ENCODE measurements at regions not wholly inside any gene's neighbourhood (a gene's known extent, or its start where the extent isn't known, plus 50 kb on each side); places are given as distances from the start of the nearest gene placed in this dataset.

GRCh38 chr13:50550151-50550550, 293.3 kb downstream of the DLEU7 start:
- FAIRE-seq (no peak), DNase-seq (ENCODE audit: low spot score) (no peak)

GRCh38 chr13:50552424-50552966, 291.0 kb downstream of the DLEU7 start:
- DNase-seq (ENCODE audit: low spot score) (no peak), FAIRE-seq (no peak)

- no peak for DNase-seq (ENCODE audit: low spot score)
- no peak for FAIRE-seq
Observed at GRCh38 chr13:50561739-50562138, 281.8 kb downstream of the DLEU7 start.

DNA sequence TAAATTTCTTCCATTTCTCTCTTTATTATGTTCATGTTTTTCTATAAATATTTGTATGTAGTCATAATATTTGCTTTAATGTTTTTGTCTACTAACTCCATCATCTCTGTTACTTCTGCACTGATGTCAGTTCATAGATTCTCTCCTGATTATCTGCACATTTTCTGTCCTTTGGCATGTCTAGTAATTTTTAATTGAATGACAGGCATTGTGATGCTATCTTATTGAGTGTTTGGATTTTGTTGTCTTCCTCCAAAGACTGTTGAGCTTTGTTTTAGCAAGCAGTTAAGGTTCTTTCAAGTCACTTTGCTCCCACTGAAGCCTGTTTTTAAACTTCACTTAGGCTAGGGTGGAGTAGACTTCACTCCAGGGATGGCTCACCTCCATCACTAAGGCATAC, 276.8 kb downstream of the DLEU7 start:
- DNase-seq (ENCODE audit: low spot score) (no peak), FAIRE-seq (no peak)

GRCh38 chr13:50572129-50572528, 271.4 kb downstream of the DLEU7 start:
- FAIRE-seq (no peak), DNase-seq (ENCODE audit: low spot score) (no peak)

GRCh38 chr13:50573066-50573465, 270.4 kb downstream of the DLEU7 start:
- no peak for FAIRE-seq
- no peak for DNase-seq (ENCODE audit: low spot score)

GRCh38 chr13:50574731-50575130, 268.8 kb downstream of the DLEU7 start:
- DNase-seq (ENCODE audit: low spot score) (no peak), FAIRE-seq (no peak)

- FAIRE-seq (no peak), DNase-seq (ENCODE audit: low spot score) (no peak)
Observed at GRCh38 chr13:50575138-50575537, 268.4 kb downstream of the DLEU7 start.

- DNase-seq (ENCODE audit: low spot score), result no peak
- FAIRE-seq, result no peak
Observed at GRCh38 chr13:50576156-50576555, 267.3 kb downstream of the DLEU7 start.

DNA sequence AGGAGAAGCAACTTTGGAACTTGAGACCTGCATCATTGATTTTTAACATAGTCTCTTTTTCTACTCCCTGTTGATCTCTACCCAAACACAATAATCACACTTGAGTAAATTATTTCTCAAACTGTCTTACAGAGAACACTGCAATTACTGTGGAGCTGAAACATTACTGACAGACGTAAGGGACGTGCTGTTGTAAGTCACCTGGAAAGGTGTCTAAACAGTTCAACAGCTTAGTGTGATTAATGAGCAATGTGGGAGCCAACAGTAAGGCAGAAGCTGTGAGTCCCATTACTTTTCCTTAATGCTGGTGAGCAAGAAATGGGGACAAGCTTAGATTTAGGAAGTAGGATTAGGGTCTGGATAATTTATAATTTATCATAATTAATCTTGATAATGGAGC, 265.7 kb downstream of the DLEU7 start:
- FAIRE-seq (no peak), DNase-seq (ENCODE audit: low spot score) (no peak)

DNA sequence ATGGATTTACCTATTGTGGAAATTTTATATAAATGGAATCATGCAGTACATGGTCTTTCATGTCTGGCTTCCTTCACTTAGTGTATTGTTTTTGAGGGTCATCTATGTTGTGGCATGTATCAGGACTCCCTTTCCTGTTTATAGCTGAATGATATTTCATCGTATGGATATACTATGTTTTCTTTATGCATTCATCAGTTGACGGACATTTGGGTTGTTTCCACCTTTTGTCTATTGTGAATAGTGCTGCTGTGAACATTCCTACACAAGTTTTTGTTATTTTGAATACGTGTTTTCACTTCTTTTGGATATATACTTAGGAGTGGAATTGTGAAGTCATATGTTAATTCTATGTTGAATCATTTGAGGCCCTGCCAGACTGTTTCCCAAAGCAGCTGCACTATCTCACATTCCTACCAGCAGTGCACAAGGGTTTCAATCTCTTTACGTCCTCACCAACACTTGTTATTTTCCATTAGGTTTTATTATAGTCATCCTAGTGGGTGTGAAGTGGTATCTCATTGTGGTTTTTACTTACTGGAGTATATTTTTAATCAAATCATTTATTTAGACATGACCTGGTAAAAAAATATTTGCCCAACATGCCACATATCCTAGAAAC, 262.7 kb downstream of the DLEU7 start:
- DNase-seq (ENCODE audit: low spot score), result no peak
- FAIRE-seq, result no peak

DNA sequence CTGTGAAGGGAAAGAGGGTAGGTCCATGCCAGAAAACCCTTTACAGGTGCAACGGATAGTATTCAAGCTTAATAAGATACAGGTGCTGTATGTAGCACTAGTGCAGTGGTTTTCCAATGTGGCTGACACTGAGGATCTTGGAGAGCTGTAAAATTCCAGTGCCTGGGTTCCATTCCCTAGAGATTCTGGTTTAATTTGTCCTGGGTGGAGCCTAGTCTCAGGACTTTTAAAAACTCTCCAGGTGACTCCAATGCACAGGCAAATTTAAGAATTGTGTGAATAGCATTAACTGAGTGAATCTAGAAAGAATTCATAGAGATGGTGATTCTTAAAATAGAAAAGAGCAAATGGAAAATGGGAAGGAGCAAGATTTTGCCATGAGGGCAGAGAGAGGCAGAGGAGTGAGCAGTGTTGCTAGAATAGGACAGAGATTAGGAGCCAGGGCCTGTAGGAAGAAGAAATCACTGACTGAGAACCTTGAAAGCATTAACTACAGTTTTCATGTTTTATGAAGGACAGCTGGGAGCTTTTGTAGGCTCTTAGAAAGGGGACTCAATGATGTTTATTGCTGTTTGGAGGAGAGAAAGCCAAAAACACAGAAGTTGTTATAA, 261.8 kb downstream of the DLEU7 start:
- DNase-seq (ENCODE audit: low spot score), result no peak
- FAIRE-seq, result no peak

GRCh38 chr13:50584856-50585580, 258.5 kb downstream of the DLEU7 start:
- FAIRE-seq (no peak), DNase-seq (ENCODE audit: low spot score) (no peak)

- FAIRE-seq (no peak), DNase-seq (ENCODE audit: low spot score) (no peak)
Observed at GRCh38 chr13:50585674-50586413, 257.6 kb downstream of the DLEU7 start.

- DNase-seq (ENCODE audit: low spot score), result no peak
- FAIRE-seq, result no peak
Observed at GRCh38 chr13:50586414-50587083, 256.9 kb downstream of the DLEU7 start.

DNA sequence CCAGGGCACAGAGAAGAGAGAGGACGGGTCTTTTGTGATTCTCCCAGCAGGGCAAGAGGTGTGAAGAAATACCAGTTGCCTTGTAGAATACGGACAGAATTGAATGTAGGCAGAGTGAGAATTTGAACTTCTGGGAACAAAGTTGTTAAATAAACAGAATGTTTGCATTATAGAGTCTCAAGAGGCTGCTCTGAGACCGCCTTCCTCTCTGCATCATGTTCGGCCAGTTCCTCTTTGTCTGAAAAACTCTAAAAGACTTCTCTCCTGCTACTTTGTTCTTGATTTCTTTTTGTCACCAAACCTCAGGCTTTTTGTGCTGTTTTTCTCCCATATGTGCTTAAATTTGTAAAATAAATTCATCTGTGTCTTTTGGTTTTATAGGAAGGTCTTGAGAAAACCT, 256.4 kb downstream of the DLEU7 start:
- no peak for FAIRE-seq
- DNase-seq (ENCODE audit: low spot score), result no peak

- no peak for FAIRE-seq
- DNase-seq (ENCODE audit: low spot score), result no peak
Observed at GRCh38 chr13:50587645-50588373, 255.7 kb downstream of the DLEU7 start.

GRCh38 chr13:50588491-50589130, 254.9 kb downstream of the DLEU7 start:
- DNase-seq (ENCODE audit: low spot score) (no peak), FAIRE-seq (no peak)

DNA sequence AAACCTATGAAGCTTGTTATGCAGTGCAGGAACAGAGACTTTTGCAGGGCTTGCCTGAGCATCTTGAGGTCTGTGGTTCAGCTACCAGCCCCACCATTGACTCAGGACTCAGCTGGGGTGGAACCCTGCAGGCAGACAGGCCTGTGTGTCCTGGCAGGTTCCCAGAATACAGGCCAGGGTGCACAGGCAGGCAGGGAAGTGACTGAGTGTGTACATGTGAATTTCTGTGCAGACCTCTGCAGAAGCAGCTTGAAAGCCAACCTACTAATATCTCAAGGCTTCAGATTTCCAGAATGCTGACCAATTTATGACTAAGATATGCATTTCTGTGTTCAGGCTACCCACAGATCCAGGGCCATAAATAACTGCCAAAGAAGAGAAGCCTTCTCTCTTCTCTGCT, 254.4 kb downstream of the DLEU7 start:
- DNase-seq (ENCODE audit: low spot score) (peak; percentile 94), FAIRE-seq (peak; percentile 93)

DNA sequence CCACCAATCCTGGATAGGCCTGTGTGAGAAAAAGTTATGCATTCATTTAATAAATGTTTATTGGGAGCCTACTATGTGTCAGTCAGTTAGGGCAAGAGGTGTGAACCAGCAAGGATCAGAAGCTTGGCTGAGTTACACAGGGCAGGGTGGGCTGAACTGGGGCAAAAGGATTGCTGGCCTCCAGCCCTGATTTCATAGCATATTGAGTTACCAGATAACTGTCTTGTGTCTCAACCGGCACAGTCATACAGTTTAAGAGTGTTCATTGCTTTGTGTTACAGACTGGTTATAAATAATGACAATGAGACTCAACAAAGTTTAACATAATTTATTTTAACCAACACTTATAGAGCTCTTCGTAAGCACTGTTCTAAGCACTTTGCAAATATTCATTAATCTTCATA, 253.8 kb downstream of the DLEU7 start:
- peak; percentile 61 for DNase-seq (ENCODE audit: low spot score)
- no peak for FAIRE-seq
